B cell (primary cell): ENCODE measurements at regions not wholly inside any gene's neighbourhood (a gene's known extent, or its start where the extent isn't known, plus 50 kb on each side); places are given as distances from the start of the nearest gene placed in this dataset.

Source experiments
- EZH2 ChIP-seq: IDR thresholded peaks from 2 replicates; pipeline ENCODE4 v1.6.1; 2012; ENCODE audit warnings: borderline replicate concordance, low read depth, mild to moderate bottlenecking, moderate library complexity, low read length; ENCODE audit not compliant: insufficient read depth, poor library complexity, severe bottlenecking
- TF ChIP-seq, protein P1 (sequence below): fragments of 200-600 bp; IDR thresholded peaks from one replicate; pipeline ENCODE4 v1.8.0; 2022; ENCODE audit warnings: antibody characterized with exemption, mild to moderate bottlenecking

- TF ChIP-seq EZH2 = no peak
- TF ChIP-seq, protein P1, sequence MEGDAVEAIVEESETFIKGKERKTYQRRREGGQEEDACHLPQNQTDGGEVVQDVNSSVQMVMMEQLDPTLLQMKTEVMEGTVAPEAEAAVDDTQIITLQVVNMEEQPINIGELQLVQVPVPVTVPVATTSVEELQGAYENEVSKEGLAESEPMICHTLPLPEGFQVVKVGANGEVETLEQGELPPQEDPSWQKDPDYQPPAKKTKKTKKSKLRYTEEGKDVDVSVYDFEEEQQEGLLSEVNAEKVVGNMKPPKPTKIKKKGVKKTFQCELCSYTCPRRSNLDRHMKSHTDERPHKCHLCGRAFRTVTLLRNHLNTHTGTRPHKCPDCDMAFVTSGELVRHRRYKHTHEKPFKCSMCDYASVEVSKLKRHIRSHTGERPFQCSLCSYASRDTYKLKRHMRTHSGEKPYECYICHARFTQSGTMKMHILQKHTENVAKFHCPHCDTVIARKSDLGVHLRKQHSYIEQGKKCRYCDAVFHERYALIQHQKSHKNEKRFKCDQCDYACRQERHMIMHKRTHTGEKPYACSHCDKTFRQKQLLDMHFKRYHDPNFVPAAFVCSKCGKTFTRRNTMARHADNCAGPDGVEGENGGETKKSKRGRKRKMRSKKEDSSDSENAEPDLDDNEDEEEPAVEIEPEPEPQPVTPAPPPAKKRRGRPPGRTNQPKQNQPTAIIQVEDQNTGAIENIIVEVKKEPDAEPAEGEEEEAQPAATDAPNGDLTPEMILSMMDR = no peak
Measured at GRCh38 chr10:8389630-8390029, 335.1 kb downstream of the GATA3 start.
